ENCODE measurements at regions not wholly inside any gene's neighbourhood (a gene's known extent, or its start where the extent isn't known, plus 50 kb on each side); places are given as distances from the start of the nearest gene placed in this dataset.

DNA sequence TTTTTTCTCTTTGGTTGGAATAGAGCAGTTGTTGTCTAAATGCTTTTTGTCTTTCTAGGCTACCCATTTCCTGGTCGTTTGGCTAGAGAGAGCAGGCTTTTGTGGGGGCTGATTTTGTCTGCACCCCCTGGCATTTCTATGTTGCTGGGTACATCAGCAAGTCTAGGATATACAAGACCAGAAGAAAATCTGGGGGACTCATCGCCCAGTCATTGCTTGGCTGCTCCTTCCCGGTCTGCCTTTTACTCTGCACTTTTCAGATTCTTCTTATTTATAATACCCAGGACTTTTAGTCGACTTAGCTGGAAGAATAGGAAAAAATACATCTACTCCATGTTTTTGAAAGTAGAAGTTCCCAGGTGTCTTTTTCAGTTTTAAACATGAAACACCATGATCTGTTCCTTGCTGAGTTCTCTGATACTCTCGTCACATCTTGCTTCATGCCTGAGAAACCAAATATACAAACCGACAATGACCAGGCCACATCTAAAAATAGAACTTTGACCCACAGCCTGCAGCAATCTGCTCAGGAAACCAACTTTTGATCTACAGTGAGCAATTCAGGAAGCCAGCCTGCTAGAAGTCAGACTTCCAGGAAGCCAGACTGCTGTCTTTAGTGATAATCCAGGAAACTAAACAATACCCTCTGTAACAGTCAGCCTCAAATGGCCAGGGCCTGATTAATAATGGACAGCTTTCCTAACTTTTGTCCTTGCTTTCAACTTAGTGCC is 163.8 kb upstream of the MEX3C start:
- Histone ChIP-seq H3K36me3 (no peaks in the 10 kb centered on the region), H3K27ac (no peak overlapping the region), H3K9me3 (no peaks in the 10 kb centered on the region), H3K4me1 (no peaks in the 10 kb centered on the region), H3K27me3 (no peaks in the 10 kb centered on the region), H3K4me3 (no peak overlapping the region)
- TF ChIP-seq POLR2A (IDR thresholded peaks at IDR 0.05), result no peak
- TF ChIP-seq, protein P1, sequence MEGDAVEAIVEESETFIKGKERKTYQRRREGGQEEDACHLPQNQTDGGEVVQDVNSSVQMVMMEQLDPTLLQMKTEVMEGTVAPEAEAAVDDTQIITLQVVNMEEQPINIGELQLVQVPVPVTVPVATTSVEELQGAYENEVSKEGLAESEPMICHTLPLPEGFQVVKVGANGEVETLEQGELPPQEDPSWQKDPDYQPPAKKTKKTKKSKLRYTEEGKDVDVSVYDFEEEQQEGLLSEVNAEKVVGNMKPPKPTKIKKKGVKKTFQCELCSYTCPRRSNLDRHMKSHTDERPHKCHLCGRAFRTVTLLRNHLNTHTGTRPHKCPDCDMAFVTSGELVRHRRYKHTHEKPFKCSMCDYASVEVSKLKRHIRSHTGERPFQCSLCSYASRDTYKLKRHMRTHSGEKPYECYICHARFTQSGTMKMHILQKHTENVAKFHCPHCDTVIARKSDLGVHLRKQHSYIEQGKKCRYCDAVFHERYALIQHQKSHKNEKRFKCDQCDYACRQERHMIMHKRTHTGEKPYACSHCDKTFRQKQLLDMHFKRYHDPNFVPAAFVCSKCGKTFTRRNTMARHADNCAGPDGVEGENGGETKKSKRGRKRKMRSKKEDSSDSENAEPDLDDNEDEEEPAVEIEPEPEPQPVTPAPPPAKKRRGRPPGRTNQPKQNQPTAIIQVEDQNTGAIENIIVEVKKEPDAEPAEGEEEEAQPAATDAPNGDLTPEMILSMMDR (IDR thresholded peaks at IDR 0.05), result no peak
- no peak for TF ChIP-seq EP300 (IDR thresholded peaks at IDR 0.05)
- 56 to 62% methylated on average over 6 of the region's 6 CpGs for WGBS, 2 donors
- no peak for DNase-seq (ENCODE audit: low spot score in 2 of 2)

DNA sequence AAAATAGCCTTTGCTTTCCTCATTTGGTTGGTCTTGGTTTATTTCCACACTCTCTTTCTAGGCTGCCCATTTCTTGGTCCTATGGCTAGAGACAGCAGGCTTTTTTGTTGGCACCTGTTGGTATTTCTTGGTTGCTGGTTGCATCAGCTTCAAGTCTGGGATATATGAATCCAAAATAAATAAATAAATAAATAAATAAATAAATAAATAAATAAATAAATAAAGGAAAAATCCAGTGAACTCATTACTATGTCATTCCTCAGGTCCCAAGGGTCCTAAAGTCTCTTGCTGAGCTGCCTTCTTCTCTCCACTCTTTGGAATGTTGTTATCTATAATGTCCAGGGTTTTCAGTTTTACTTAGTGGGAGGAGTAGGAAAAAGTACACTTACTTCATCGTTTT is 165.9 kb upstream of the MEX3C start:
- no peaks in the 10 kb centered on the region for H3K27me3 ChIP-seq
- no peak for TF ChIP-seq EP300 (IDR thresholded peaks at IDR 0.05)
- TF ChIP-seq, protein P1 (IDR thresholded peaks at IDR 0.05), result no peak
- TF ChIP-seq POLR2A (IDR thresholded peaks at IDR 0.05), result no peak
- no peaks in the 10 kb centered on the region for H3K4me1 ChIP-seq
- no peak for DNase-seq (ENCODE audit: low spot score in 2 of 2)
- 50 to 61% methylated on average over 1 of the region's 1 CpG for WGBS, 2 donors
- no peak overlapping the region for H3K27ac ChIP-seq
- no peaks in the 10 kb centered on the region for H3K36me3 ChIP-seq
- H3K9me3 ChIP-seq, result no peaks in the 10 kb centered on the region
- H3K4me3 ChIP-seq, result no peak overlapping the region

DNA sequence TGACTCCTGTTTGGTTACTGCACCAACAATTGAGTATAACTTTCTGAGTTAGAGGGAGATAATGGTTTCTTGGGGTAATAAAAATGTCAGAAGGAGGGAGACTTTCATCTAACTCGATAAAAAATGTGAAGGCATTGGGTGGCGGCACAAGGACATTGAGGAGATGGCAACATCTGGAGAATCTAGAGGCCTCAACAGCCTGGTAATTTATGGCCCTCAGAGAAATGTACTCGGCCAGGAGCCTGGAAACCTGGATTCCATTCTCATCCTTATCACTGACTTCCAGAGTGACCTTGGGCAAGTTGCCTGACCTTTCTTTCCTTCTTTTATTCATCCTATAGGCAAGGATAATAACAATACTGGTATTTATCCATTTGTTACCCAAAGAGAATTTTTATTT is 173.5 kb upstream of the MEX3C start:
- Histone ChIP-seq H3K9me3 (peaks cover 0 to 3% (median 0%) of the 10 kb centered on the region in 4 donors), H3K27ac (no peak overlapping the region), H3K36me3 (no peaks in the 10 kb centered on the region), H3K4me1 (no peaks in the 10 kb centered on the region), H3K27me3 (no peaks in the 10 kb centered on the region), H3K4me3 (no peak overlapping the region)
- no peak for DNase-seq (ENCODE audit: low spot score in 2 of 2)
- TF ChIP-seq EP300 (IDR thresholded peaks at IDR 0.05) (no peak), POLR2A (IDR thresholded peaks at IDR 0.05) (no peak)
- TF ChIP-seq, protein P1 (IDR thresholded peaks at IDR 0.05), result no peak
- WGBS, 2 donors, result 53% methylated on average over 3 of the region's 3 CpGs

DNA sequence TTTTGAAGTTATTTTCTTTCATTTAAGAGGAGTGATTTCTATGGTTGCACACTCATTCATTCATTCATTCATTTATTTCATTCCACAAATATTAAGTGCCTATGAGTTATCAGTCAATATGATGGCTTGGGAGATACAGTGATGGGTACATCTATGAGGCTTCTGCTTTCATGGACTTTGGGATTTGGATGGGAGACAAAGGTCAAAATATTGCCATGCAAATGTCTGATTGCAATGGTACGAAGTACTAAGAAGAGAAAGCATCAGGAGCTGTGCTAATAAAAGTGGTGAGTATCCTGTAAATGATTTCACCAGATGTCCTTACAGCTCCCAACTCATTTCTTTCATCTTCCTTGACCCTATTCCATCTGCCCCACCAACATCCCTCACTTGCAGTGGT is 174.4 kb upstream of the MEX3C start:
- peaks cover 0 to 3% (median 0%) of the 10 kb centered on the region in 4 donors for H3K9me3 ChIP-seq
- no peak overlapping the region for H3K27ac ChIP-seq
- DNase-seq (ENCODE audit: low spot score in 2 of 2), result no peak
- TF ChIP-seq EP300 (IDR thresholded peaks at IDR 0.05) (no peak), POLR2A (IDR thresholded peaks at IDR 0.05) (no peak)
- TF ChIP-seq, protein P1 (IDR thresholded peaks at IDR 0.05), result no peak
- no peak overlapping the region for H3K4me3 ChIP-seq
- no peaks in the 10 kb centered on the region for H3K36me3 ChIP-seq
- no peaks in the 10 kb centered on the region for H3K4me1 ChIP-seq
- whole genome bisulfite sequencing, 2 donors, result 73 to 87% methylated on average over 1 of the region's 1 CpG
- H3K27me3 ChIP-seq, result no peaks in the 10 kb centered on the region

DNA sequence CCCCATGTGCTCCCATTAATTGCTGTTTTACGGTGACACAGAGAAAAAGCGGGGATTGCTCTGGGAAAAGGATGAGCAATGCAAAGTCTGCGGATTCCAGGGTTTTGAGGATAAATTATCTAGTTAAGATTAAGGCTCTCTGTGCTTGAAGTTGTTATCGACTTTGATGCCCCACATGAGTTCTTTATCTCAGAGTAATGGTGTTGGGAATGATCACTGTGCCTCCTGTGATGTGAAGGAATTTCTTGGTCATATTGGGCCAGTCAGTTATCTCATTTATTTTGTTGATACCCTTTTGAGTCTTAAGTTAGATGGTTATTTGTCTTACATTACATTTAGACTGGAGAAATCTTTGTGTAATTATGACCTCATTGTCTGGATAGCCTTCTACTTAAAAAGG is 184.6 kb upstream of the MEX3C start:
- 82 to 86% methylated on average over 4 of the region's 4 CpGs for WGBS, 2 donors
- Histone ChIP-seq H3K36me3 (no peaks in the 10 kb centered on the region), H3K9me3 (no peaks in the 10 kb centered on the region), H3K4me1 (no peaks in the 10 kb centered on the region), H3K27ac (no peak overlapping the region), H3K27me3 (no peaks in the 10 kb centered on the region), H3K4me3 (no peak overlapping the region)
- TF ChIP-seq EP300 (IDR thresholded peaks at IDR 0.05) (no peak), POLR2A (IDR thresholded peaks at IDR 0.05) (no peak)
- TF ChIP-seq, protein P1 (IDR thresholded peaks at IDR 0.05), result no peak
- DNase-seq (ENCODE audit: low spot score in 2 of 2), result no peak
